ENCODE measurements at regions not wholly inside any gene's neighbourhood (a gene's known extent, or its start where the extent isn't known, plus 50 kb on each side); places are given as distances from the start of the nearest gene placed in this dataset.

GRCh38 chr3:99286266-99286845, 352.0 kb upstream of the COL8A1 start:
- no peak for DNase-seq

GRCh38 chr3:99269606-99270351, 368.3 kb upstream of the DCBLD2 start:
- no peak for DNase-seq

GRCh38 chr3:99256788-99257187, 355.3 kb upstream of the DCBLD2 start:
- DNase-seq: no peak

- no peak for DNase-seq
Measured at GRCh38 chr3:99253963-99254355, 352.5 kb upstream of the DCBLD2 start.

- DNase-seq: no peak
Measured at GRCh38 chr3:99250821-99251355, 349.4 kb upstream of the DCBLD2 start.

GRCh38 chr3:99250272-99250671, 348.8 kb upstream of the DCBLD2 start:
- DNase-seq: no peak

GRCh38 chr3:99249627-99250026, 348.1 kb upstream of the DCBLD2 start:
- no peak for DNase-seq

- DNase-seq: no peak
Measured at GRCh38 chr3:99248913-99249312, 347.4 kb upstream of the DCBLD2 start.

GRCh38 chr3:99248130-99248529, 346.6 kb upstream of the DCBLD2 start:
- DNase-seq: no peak

- DNase-seq: no peak
Measured at GRCh38 chr3:99246010-99246654, 344.6 kb upstream of the DCBLD2 start.

GRCh38 chr3:99242271-99242670, 340.8 kb upstream of the DCBLD2 start:
- no peak for DNase-seq

- no peak for DNase-seq
Measured at GRCh38 chr3:99240700-99241099, 339.2 kb upstream of the DCBLD2 start.

- DNase-seq: no peak
Measured at GRCh38 chr3:99236576-99236975, 335.1 kb upstream of the DCBLD2 start.

- DNase-seq: no peak
Measured at GRCh38 chr3:99232696-99233095, 331.2 kb upstream of the DCBLD2 start.

GRCh38 chr3:99218468-99218867, 317.0 kb upstream of the DCBLD2 start:
- no peak for DNase-seq

- DNase-seq: no peak
Measured at GRCh38 chr3:99212969-99213368, 311.5 kb upstream of the DCBLD2 start.

GRCh38 chr3:99211309-99211708, 309.8 kb upstream of the DCBLD2 start:
- DNase-seq: no peak

- DNase-seq: no peak
Measured at GRCh38 chr3:99199021-99199420, 297.5 kb upstream of the DCBLD2 start.

GRCh38 chr3:99191186-99191585, 289.7 kb upstream of the DCBLD2 start:
- no peak for DNase-seq

GRCh38 chr3:99188936-99189335, 287.4 kb upstream of the DCBLD2 start:
- DNase-seq: no peak

- DNase-seq: no peak
Measured at GRCh38 chr3:99186016-99186415, 284.5 kb upstream of the DCBLD2 start.

- DNase-seq: no peak
Measured at GRCh38 chr3:99176169-99176964, 274.9 kb upstream of the DCBLD2 start.

GRCh38 chr3:99175276-99175812, 273.8 kb upstream of the DCBLD2 start:
- no peak for DNase-seq

Measured in bone marrow (tissue), 2 donors.